Osteocyte (in vitro differentiated cells): ENCODE measurements at regions not wholly inside any gene's neighbourhood (a gene's known extent, or its start where the extent isn't known, plus 50 kb on each side); places are given as distances from the start of the nearest gene placed in this dataset.

Experiments
- DNase-seq: peaks from one replicate; pipeline ENCODE4 v3.0.0; 2021; ENCODE audit warnings: mixed read lengths; ENCODE audit not compliant: unreplicated experiment; ENCODE audit errors: extremely low spot score
- H3K27ac Mint-ChIP-seq: one replicate; pipeline ENCODE4 v1.8.0; 2021; ENCODE audit warnings: mild to moderate bottlenecking, mixed read lengths; ENCODE audit not compliant: unreplicated experiment
- H3K27me3 Mint-ChIP-seq: one replicate; pipeline ENCODE4 v1.8.0; 2021; ENCODE audit warnings: mixed read lengths; ENCODE audit not compliant: unreplicated experiment
- H3K36me3 Mint-ChIP-seq: one replicate; pipeline ENCODE4 v1.8.0; 2021; ENCODE audit warnings: mixed read lengths; ENCODE audit not compliant: unreplicated experiment
- H3K4me1 Mint-ChIP-seq: one replicate; pipeline ENCODE4 v1.8.0; 2021; ENCODE audit warnings: mixed read lengths; ENCODE audit not compliant: unreplicated experiment
- H3K4me3 Mint-ChIP-seq: one replicate; pipeline ENCODE4 v1.8.0; 2021; ENCODE audit warnings: mild to moderate bottlenecking, moderate library complexity, mixed read lengths; ENCODE audit not compliant: unreplicated experiment
- H3K9me3 Mint-ChIP-seq: one replicate; pipeline ENCODE4 v1.8.0; 2021; ENCODE audit warnings: mixed read lengths; ENCODE audit not compliant: unreplicated experiment
- CTCF ChIP-seq: fragments of 200-600 bp; sonication (generic); IDR thresholded peaks from 2 replicates; pipeline ENCODE4 v1.5.0; 2021; ENCODE audit warnings: antibody characterized with exemption, mild to moderate bottlenecking, moderate library complexity

GRCh38 chr12:90653040-90653439 lies 301.9 kb downstream of the CCER1 start:
- no peak for TF ChIP-seq CTCF
- Mint-ChIP-seq H3K27ac (no peak overlapping the region), H3K4me3 (no peak overlapping the region), H3K36me3 (no peaks in the 10 kb centered on the region), H3K27me3 (no peaks in the 10 kb centered on the region), H3K4me1 (peaks cover 3% of the 10 kb centered on the region), H3K9me3 (no peaks in the 10 kb centered on the region)
- no peak for DNase-seq

- no peak overlapping the region for H3K4me3 Mint-ChIP-seq
- H3K36me3 Mint-ChIP-seq = no peaks in the 10 kb centered on the region
- no peaks in the 10 kb centered on the region for H3K9me3 Mint-ChIP-seq
- H3K4me1 Mint-ChIP-seq = peaks cover 3% of the 10 kb centered on the region
- H3K27ac Mint-ChIP-seq = no peak overlapping the region
- H3K27me3 Mint-ChIP-seq = no peaks in the 10 kb centered on the region
- DNase-seq = no peak
- no peak for TF ChIP-seq CTCF
These were observed 302.7 kb downstream of the CCER1 start for GRCh38 chr12:90652280-90652679.

GRCh38 chr12:90645181-90645580 lies 309.8 kb downstream of the CCER1 start:
- H3K27ac Mint-ChIP-seq = no peak overlapping the region

GRCh38 chr12:90631591-90632212 lies 323.3 kb downstream of the CCER1 start:
- peaks cover 18% of the 10 kb centered on the region for H3K9me3 Mint-ChIP-seq
- no peak overlapping the region for H3K4me3 Mint-ChIP-seq
- H3K4me1 Mint-ChIP-seq = peaks cover 4% of the 10 kb centered on the region
- H3K27ac Mint-ChIP-seq = no peak overlapping the region
- no peaks in the 10 kb centered on the region for H3K27me3 Mint-ChIP-seq
- DNase-seq = no peak
- peaks cover 6% of the 10 kb centered on the region for H3K36me3 Mint-ChIP-seq
- TF ChIP-seq CTCF = no peak

More at GRCh38 chr12:90645181-90645580, 309.8 kb downstream of the CCER1 start:
- no peaks in the 10 kb centered on the region for H3K27me3 Mint-ChIP-seq
- peaks cover 4% of the 10 kb centered on the region for H3K9me3 Mint-ChIP-seq
- DNase-seq = no peak
- TF ChIP-seq CTCF = no peak
- H3K36me3 Mint-ChIP-seq = no peaks in the 10 kb centered on the region
- H3K4me3 Mint-ChIP-seq = no peak overlapping the region
- H3K4me1 Mint-ChIP-seq = no peaks in the 10 kb centered on the region

- H3K27ac Mint-ChIP-seq = no peak overlapping the region
- peaks cover 4% of the 10 kb centered on the region for H3K4me1 Mint-ChIP-seq
- no peak overlapping the region for H3K4me3 Mint-ChIP-seq
- no peak for DNase-seq
- peaks cover 18% of the 10 kb centered on the region for H3K9me3 Mint-ChIP-seq
- H3K27me3 Mint-ChIP-seq = no peaks in the 10 kb centered on the region
- no peak for TF ChIP-seq CTCF
- peaks cover 6% of the 10 kb centered on the region for H3K36me3 Mint-ChIP-seq
These were observed 325.0 kb downstream of the CCER1 start for GRCh38 chr12:90630006-90630405.
